ENCODE measurements at regions not wholly inside any gene's neighbourhood (a gene's known extent, or its start where the extent isn't known, plus 50 kb on each side); places are given as distances from the start of the nearest gene placed in this dataset.

- 38 to 64% (median 54%) methylated on average over 2 of the region's 2 CpGs for WGBS, 5 donors
- no peak for DNase-seq
- Histone ChIP-seq H3K4me1 (no peaks in the 10 kb centered on the region), H3K36me3 (no peaks in the 10 kb centered on the region), H3K4me3 (no peak overlapping the region), H3K9me3 (no peaks in the 10 kb centered on the region), H3K27ac (no peak overlapping the region), H3K27me3 (no peaks in the 10 kb centered on the region)
- TF ChIP-seq EP300 (IDR thresholded peaks at IDR 0.05) (no peak), POLR2A (IDR thresholded peaks at IDR 0.05) (no peak), CTCF (IDR thresholded peaks at IDR 0.05) (no peak), POLR2AphosphoS5 (IDR thresholded peaks at IDR 0.05) (no peak)
- intact Hi-C loops (cut with DNase I; ENCODE audit: low total_unique reads): no loop called here
Measured at GRCh38 chr14:39991041-39991440, 558.8 kb upstream of the FBXO33 start.

GRCh38 chr14:39988939-39989338, 556.7 kb upstream of the FBXO33 start:
- Histone ChIP-seq H3K27ac (no peak overlapping the region), H3K27me3 (no peaks in the 10 kb centered on the region), H3K4me3 (no peak overlapping the region), H3K4me1 (no peaks in the 10 kb centered on the region), H3K36me3 (no peaks in the 10 kb centered on the region), H3K9me3 (no peaks in the 10 kb centered on the region)
- intact Hi-C loops (cut with DNase I; ENCODE audit: low total_unique reads): no loop called here
- peak in 1 of 2 donors; percentile 76 for DNase-seq
- no peak for TF ChIP-seq CTCF (IDR thresholded peaks at IDR 0.05)
- no peak for TF ChIP-seq EP300 (IDR thresholded peaks at IDR 0.05)
- no peak for TF ChIP-seq POLR2A (IDR thresholded peaks at IDR 0.05)
- TF ChIP-seq POLR2AphosphoS5 (IDR thresholded peaks at IDR 0.05): no peak
- WGBS, 5 donors: 9 to 15% (median 10%) methylated on average over 2 of the region's 2 CpGs

GRCh38 chr14:39984323-39984722, 552.1 kb upstream of the FBXO33 start:
- WGBS, 5 donors: 37 to 66% (median 48%) methylated on average over 2 of the region's 2 CpGs
- no peak for DNase-seq
- Histone ChIP-seq H3K9me3 (no peaks in the 10 kb centered on the region), H3K36me3 (no peaks in the 10 kb centered on the region), H3K4me3 (no peak overlapping the region), H3K27ac (no peak overlapping the region), H3K4me1 (no peaks in the 10 kb centered on the region), H3K27me3 (no peaks in the 10 kb centered on the region)
- intact Hi-C loops (cut with DNase I; ENCODE audit: low total_unique reads): no loop called here
- no peak for TF ChIP-seq CTCF (IDR thresholded peaks at IDR 0.05)

GRCh38 chr14:39977198-39977597, 545.0 kb upstream of the FBXO33 start:
- TF ChIP-seq POLR2AphosphoS5 (IDR thresholded peaks at IDR 0.05) (no peak), EP300 (IDR thresholded peaks at IDR 0.05) (no peak), CTCF (IDR thresholded peaks at IDR 0.05) (no peak), POLR2A (IDR thresholded peaks at IDR 0.05) (no peak)
- intact Hi-C loops (cut with DNase I; ENCODE audit: low total_unique reads): no loop called here
- WGBS, 5 donors: 22 to 37% (median 34%) methylated on average over 3 of the region's 3 CpGs
- Histone ChIP-seq H3K27me3 (no peaks in the 10 kb centered on the region), H3K4me3 (no peak overlapping the region), H3K36me3 (no peaks in the 10 kb centered on the region), H3K4me1 (no peaks in the 10 kb centered on the region), H3K27ac (no peak overlapping the region), H3K9me3 (no peaks in the 10 kb centered on the region)
- no peak for DNase-seq

- Histone ChIP-seq H3K4me1 (no peaks in the 10 kb centered on the region), H3K9me3 (no peaks in the 10 kb centered on the region), H3K4me3 (no peak overlapping the region), H3K27ac (no peak overlapping the region), H3K27me3 (no peaks in the 10 kb centered on the region), H3K36me3 (no peaks in the 10 kb centered on the region)
- 33 to 55% (median 40%) methylated on average over 1 of the region's 1 CpG for WGBS, 5 donors
- intact Hi-C loops (cut with DNase I; ENCODE audit: low total_unique reads): no loop called here
- TF ChIP-seq POLR2A (IDR thresholded peaks at IDR 0.05) (no peak), EP300 (IDR thresholded peaks at IDR 0.05) (no peak), CTCF (IDR thresholded peaks at IDR 0.05) (no peak), POLR2AphosphoS5 (IDR thresholded peaks at IDR 0.05) (no peak)
- DNase-seq: no peak
Measured at GRCh38 chr14:39974036-39974435, 541.8 kb upstream of the FBXO33 start.

Data from stomach (tissue), 8 donors.